ENCODE measurements at regions not wholly inside any gene's neighbourhood (a gene's known extent, or its start where the extent isn't known, plus 50 kb on each side); places are given as distances from the start of the nearest gene placed in this dataset.

- POLR2A ChIA-PET, result no interaction called here
- peaks cover 12% of the 10 kb centered on the region for H3K27me3 Mint-ChIP-seq (ENCODE audit: insufficient read depth, unreplicated experiment)
- no peaks in the 10 kb centered on the region for H3K9me3 Mint-ChIP-seq (ENCODE audit: unreplicated experiment)
- no peaks in the 10 kb centered on the region for H3K36me3 Mint-ChIP-seq (ENCODE audit: insufficient read depth, unreplicated experiment)
- CTCF ChIA-PET, result interaction anchor here (0.6 to 1.3 kb wide), 6 partner anchors 11 to 27 kb away, joined by 3 to 5 read pairs (median 4); no protein-coding TSS in a partner anchor
- H3K4me1 Mint-ChIP-seq (ENCODE audit: insufficient read depth, unreplicated experiment), result no peaks in the 10 kb centered on the region
- no peak overlapping the region for H3K4me3 Mint-ChIP-seq (ENCODE audit: unreplicated experiment)
- DNase-seq (ENCODE audit: unreplicated experiment), result no peak
- no peak for TF ChIP-seq CTCF (IDR thresholded peaks at IDR 0.05; ENCODE audit: unreplicated experiment)
- intact Hi-C loops (cut with micrococcal nuclease), result no loop called here
- no peak overlapping the region for H3K27ac Mint-ChIP-seq (ENCODE audit: low read depth, unreplicated experiment)
- no TSS peak for BruUV-seq (replicated peaks)
These were observed 94.5 kb upstream of the FOXP4 start for GRCh38 chr6:41451515-41452163.

- no peaks in the 10 kb centered on the region for H3K4me1 Mint-ChIP-seq (ENCODE audit: insufficient read depth, unreplicated experiment)
- H3K9me3 Mint-ChIP-seq (ENCODE audit: unreplicated experiment), result no peaks in the 10 kb centered on the region
- no peak overlapping the region for H3K4me3 Mint-ChIP-seq (ENCODE audit: unreplicated experiment)
- H3K27me3 Mint-ChIP-seq (ENCODE audit: insufficient read depth, unreplicated experiment), result peaks cover 11% of the 10 kb centered on the region
- no peak overlapping the region for H3K27ac Mint-ChIP-seq (ENCODE audit: low read depth, unreplicated experiment)
- TF ChIP-seq CTCF (IDR thresholded peaks at IDR 0.05; ENCODE audit: unreplicated experiment), result no peak
- DNase-seq (ENCODE audit: unreplicated experiment), result no peak
- ChIA-PET POLR2A (interaction anchor here (0.6 kb wide), 1 partner anchor 678 kb away, joined by 5 read pairs; no protein-coding TSS in a partner anchor), CTCF (interaction anchor here (0.5 to 1.3 kb wide), 2 partner anchors 27 to 182 kb away, joined by 5 read pairs; no protein-coding TSS in a partner anchor)
- no peaks in the 10 kb centered on the region for H3K36me3 Mint-ChIP-seq (ENCODE audit: insufficient read depth, unreplicated experiment)
- intact Hi-C loops (cut with micrococcal nuclease), result no loop called here
- BruUV-seq (replicated peaks), result no TSS peak
These were observed 93.4 kb upstream of the FOXP4 start for GRCh38 chr6:41452763-41453162.

GRCh38 chr6:41453244-41453643, 92.9 kb upstream of the FOXP4 start:
- TF ChIP-seq CTCF (IDR thresholded peaks at IDR 0.05; ENCODE audit: unreplicated experiment), result no peak
- Mint-ChIP-seq H3K9me3 (ENCODE audit: unreplicated experiment) (no peaks in the 10 kb centered on the region), H3K27me3 (ENCODE audit: insufficient read depth, unreplicated experiment) (peaks cover 10% of the 10 kb centered on the region), H3K4me3 (ENCODE audit: unreplicated experiment) (no peak overlapping the region), H3K4me1 (ENCODE audit: insufficient read depth, unreplicated experiment) (no peaks in the 10 kb centered on the region), H3K36me3 (ENCODE audit: insufficient read depth, unreplicated experiment) (no peaks in the 10 kb centered on the region), H3K27ac (ENCODE audit: low read depth, unreplicated experiment) (no peak overlapping the region)
- intact Hi-C loops (cut with micrococcal nuclease), result no loop called here
- no peak for DNase-seq (ENCODE audit: unreplicated experiment)
- ChIA-PET POLR2A (interaction anchor here (0.6 kb wide), 1 partner anchor 679 kb away, joined by 5 read pairs; no protein-coding TSS in a partner anchor), CTCF (interaction anchor here (0.5 to 0.6 kb wide), 2 partner anchors 16 to 181 kb away, joined by 3 to 5 read pairs; no protein-coding TSS in a partner anchor)
- no TSS peak for BruUV-seq (replicated peaks)

- no peak for DNase-seq (ENCODE audit: unreplicated experiment)
- Mint-ChIP-seq H3K27ac (ENCODE audit: low read depth, unreplicated experiment) (no peak overlapping the region), H3K4me1 (ENCODE audit: insufficient read depth, unreplicated experiment) (no peaks in the 10 kb centered on the region), H3K9me3 (ENCODE audit: unreplicated experiment) (no peaks in the 10 kb centered on the region), H3K4me3 (ENCODE audit: unreplicated experiment) (no peak overlapping the region), H3K36me3 (ENCODE audit: insufficient read depth, unreplicated experiment) (no peaks in the 10 kb centered on the region), H3K27me3 (ENCODE audit: insufficient read depth, unreplicated experiment) (peaks cover 10% of the 10 kb centered on the region)
- ChIA-PET CTCF (interaction anchor here (0.5 to 1.2 kb wide), 2 partner anchors 8 to 99 kb away, joined by 3 to 6 read pairs; no protein-coding TSS in a partner anchor), POLR2A (interaction anchor here (0.5 kb wide), 1 partner anchor 16 kb away, joined by 3 read pairs; no protein-coding TSS in a partner anchor)
- no TSS peak for BruUV-seq (replicated peaks)
- TF ChIP-seq CTCF (IDR thresholded peaks at IDR 0.05; ENCODE audit: unreplicated experiment), result no peak
- intact Hi-C loops (cut with micrococcal nuclease), result no loop called here
These were observed 91.9 kb upstream of the FOXP4 start for GRCh38 chr6:41454189-41454789.

Data from MCF 10A (cell line).